ENCODE measurements at regions not wholly inside any gene's neighbourhood (a gene's known extent, or its start where the extent isn't known, plus 50 kb on each side); places are given as distances from the start of the nearest gene placed in this dataset.

- peak overlapping the region; percentile 44 to 61 for H3K27ac ChIP-seq
- H3K36me3 ChIP-seq = peaks cover 0 to 4% (median 0%) of the 10 kb centered on the region in 3 donors
- DNase-seq = no peak
- H3K9me3 ChIP-seq = no peaks in the 10 kb centered on the region
- intact Hi-C loops (cut with DNase I; ENCODE audit: low total_unique reads) = no loop called here
- no peaks in the 10 kb centered on the region for H3K27me3 ChIP-seq
- no peak for TF ChIP-seq CTCF (IDR thresholded peaks at IDR 0.05)
- no peak overlapping the region for H3K4me3 ChIP-seq
- peaks cover 0 to 36% (median 4%) of the 10 kb centered on the region in 4 donors for H3K4me1 ChIP-seq
These were observed 248.0 kb upstream of the PDE3A start for GRCh38 chr12:20120403-20120725.

GRCh38 chr12:20122274-20122673 lies 246.1 kb upstream of the PDE3A start:
- no peaks in the 10 kb centered on the region for H3K9me3 ChIP-seq
- no peaks in the 10 kb centered on the region for H3K36me3 ChIP-seq
- H3K27me3 ChIP-seq = no peaks in the 10 kb centered on the region
- H3K4me1 ChIP-seq = peaks cover 0 to 44% (median 6%) of the 10 kb centered on the region in 4 donors
- H3K4me3 ChIP-seq = no peak overlapping the region
- intact Hi-C loops (cut with DNase I; ENCODE audit: low total_unique reads) = no loop called here
- no peak for TF ChIP-seq CTCF (IDR thresholded peaks at IDR 0.05)
- H3K27ac ChIP-seq = peak overlapping the region; percentile 31 to 44
- DNase-seq = no peak

- peak overlapping the region; percentile 10 to 44 for H3K27ac ChIP-seq
- no peaks in the 10 kb centered on the region for H3K36me3 ChIP-seq
- intact Hi-C loops (cut with DNase I; ENCODE audit: low total_unique reads) = no loop called here
- H3K9me3 ChIP-seq = no peaks in the 10 kb centered on the region
- peaks cover 0 to 44% (median 6%) of the 10 kb centered on the region in 4 donors for H3K4me1 ChIP-seq
- no peaks in the 10 kb centered on the region for H3K27me3 ChIP-seq
- DNase-seq = no peak
- no peak for TF ChIP-seq CTCF (IDR thresholded peaks at IDR 0.05)
- H3K4me3 ChIP-seq = no peak overlapping the region
These were observed 244.9 kb upstream of the PDE3A start for GRCh38 chr12:20123465-20123864.

- H3K9me3 ChIP-seq = no peaks in the 10 kb centered on the region
- no peaks in the 10 kb centered on the region for H3K36me3 ChIP-seq
- no peaks in the 10 kb centered on the region for H3K27me3 ChIP-seq
- H3K4me3 ChIP-seq = no peak overlapping the region
- no peak for DNase-seq
- intact Hi-C loops (cut with DNase I; ENCODE audit: low total_unique reads) = no loop called here
- peak overlapping the region in 1 of 2 donors; percentile 31 for H3K27ac ChIP-seq
- H3K4me1 ChIP-seq = peaks cover 0 to 36% (median 5%) of the 10 kb centered on the region in 4 donors
- TF ChIP-seq CTCF (IDR thresholded peaks at IDR 0.05) = no peak
These were observed 243.0 kb upstream of the PDE3A start for GRCh38 chr12:20125276-20125798.

DNA sequence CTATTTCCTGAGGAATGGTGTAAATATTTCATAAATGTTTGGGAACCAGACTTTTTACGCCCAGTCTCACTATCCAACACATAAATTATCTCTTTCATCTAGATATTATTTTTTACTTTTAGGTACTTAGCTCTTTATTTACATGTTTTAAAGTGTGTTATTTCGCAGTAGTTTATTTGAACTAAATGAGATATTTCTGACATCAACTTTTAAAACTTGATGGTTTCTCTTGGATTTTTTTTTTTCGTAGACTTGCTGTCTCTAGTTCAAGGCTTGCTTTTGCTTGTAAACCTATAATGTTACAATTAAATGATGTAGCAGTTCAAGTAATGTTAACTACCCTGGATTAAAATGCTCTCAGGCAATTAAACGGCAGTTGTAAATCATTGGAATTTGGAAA lies 241.7 kb upstream of the PDE3A start:
- H3K4me3 ChIP-seq = no peak overlapping the region
- peaks cover 0 to 25% (median 4%) of the 10 kb centered on the region in 4 donors for H3K4me1 ChIP-seq
- no peak overlapping the region for H3K27ac ChIP-seq
- H3K36me3 ChIP-seq = no peaks in the 10 kb centered on the region
- no peak for TF ChIP-seq CTCF (IDR thresholded peaks at IDR 0.05)
- no peak for DNase-seq
- no peaks in the 10 kb centered on the region for H3K27me3 ChIP-seq
- no peaks in the 10 kb centered on the region for H3K9me3 ChIP-seq
- intact Hi-C loops (cut with DNase I; ENCODE audit: low total_unique reads) = no loop called here

- no peak for TF ChIP-seq CTCF (IDR thresholded peaks at IDR 0.05)
- intact Hi-C loops (cut with DNase I; ENCODE audit: low total_unique reads) = no loop called here
These were observed 240.9 kb upstream of the PDE3A start for GRCh38 chr12:20127413-20127812.

More at GRCh38 chr12:20127413-20127812, 240.9 kb upstream of the PDE3A start:
- Histone ChIP-seq H3K4me1 (peaks cover 0 to 25% (median 4%) of the 10 kb centered on the region in 4 donors), H3K27me3 (no peaks in the 10 kb centered on the region), H3K9me3 (no peaks in the 10 kb centered on the region), H3K27ac (no peak overlapping the region), H3K4me3 (no peak overlapping the region), H3K36me3 (no peaks in the 10 kb centered on the region)
- no peak for DNase-seq
